ENCODE measurements at regions not wholly inside any gene's neighbourhood (a gene's known extent, or its start where the extent isn't known, plus 50 kb on each side); places are given as distances from the start of the nearest gene placed in this dataset.

- DNase-seq, result no peak
Observed at GRCh38 chr1:5371270-5371669, 621.0 kb downstream of the NPHP4 start.

- no peak for DNase-seq
Observed at GRCh38 chr1:5370311-5370710, 621.9 kb downstream of the NPHP4 start.

GRCh38 chr1:5369223-5369622 is 623.0 kb downstream of the NPHP4 start:
- DNase-seq, result no peak

- no peak for DNase-seq
Observed at GRCh38 chr1:5368201-5368600, 624.0 kb downstream of the NPHP4 start.

GRCh38 chr1:5367306-5367705 is 624.9 kb downstream of the NPHP4 start:
- no peak for DNase-seq

- DNase-seq, result no peak
Observed at GRCh38 chr1:5365751-5366150, 626.5 kb downstream of the NPHP4 start.

- DNase-seq, result no peak
Observed at GRCh38 chr1:5364591-5364990, 627.6 kb downstream of the NPHP4 start.

- DNase-seq, result no peak
Observed at GRCh38 chr1:5354681-5355080, 637.5 kb downstream of the NPHP4 start.

- DNase-seq, result no peak
Observed at GRCh38 chr1:5351366-5351765, 640.9 kb downstream of the NPHP4 start.

- no peak for DNase-seq
Observed at GRCh38 chr1:5349526-5349925, 642.7 kb downstream of the NPHP4 start.

- no peak for DNase-seq
Observed at GRCh38 chr1:5348732-5349465, 643.3 kb downstream of the NPHP4 start.

GRCh38 chr1:5347726-5348125 is 644.5 kb downstream of the NPHP4 start:
- no peak for DNase-seq

GRCh38 chr1:5345556-5345955 is 646.7 kb downstream of the NPHP4 start:
- no peak for DNase-seq

- no peak for DNase-seq
Observed at GRCh38 chr1:5343256-5344020, 648.8 kb downstream of the NPHP4 start.

GRCh38 chr1:5342830-5343229 is 649.4 kb downstream of the NPHP4 start:
- no peak for DNase-seq

GRCh38 chr1:5342172-5342571 is 650.1 kb downstream of the NPHP4 start:
- no peak for DNase-seq

- no peak for DNase-seq
Observed at GRCh38 chr1:5341471-5341870, 650.8 kb downstream of the NPHP4 start.

- no peak for DNase-seq
Observed at GRCh38 chr1:5340560-5341130, 651.6 kb downstream of the NPHP4 start.

GRCh38 chr1:5338466-5338865 is 653.8 kb downstream of the NPHP4 start:
- DNase-seq, result no peak

GRCh38 chr1:5333291-5333690 is 658.9 kb downstream of the NPHP4 start:
- no peak for DNase-seq

- DNase-seq, result no peak
Observed at GRCh38 chr1:5331101-5331500, 661.1 kb downstream of the NPHP4 start.

GRCh38 chr1:5329068-5329739 is 663.0 kb downstream of the NPHP4 start:
- DNase-seq, result no peak

- no peak for DNase-seq
Observed at GRCh38 chr1:5324883-5325282, 667.3 kb downstream of the NPHP4 start.

Measured in right kidney (tissue), 1 donor.